Middle frontal gyrus (tissue), 1 donor: ENCODE measurements at regions not wholly inside any gene's neighbourhood (a gene's known extent, or its start where the extent isn't known, plus 50 kb on each side); places are given as distances from the start of the nearest gene placed in this dataset.

ENCODE experiments used
- DNase-seq: peaks from one replicate; pipeline ENCODE4 v3.0.0-alpha.2; 2015; ENCODE audit warnings: low spot score; ENCODE audit errors: extremely low spot score

DNA sequence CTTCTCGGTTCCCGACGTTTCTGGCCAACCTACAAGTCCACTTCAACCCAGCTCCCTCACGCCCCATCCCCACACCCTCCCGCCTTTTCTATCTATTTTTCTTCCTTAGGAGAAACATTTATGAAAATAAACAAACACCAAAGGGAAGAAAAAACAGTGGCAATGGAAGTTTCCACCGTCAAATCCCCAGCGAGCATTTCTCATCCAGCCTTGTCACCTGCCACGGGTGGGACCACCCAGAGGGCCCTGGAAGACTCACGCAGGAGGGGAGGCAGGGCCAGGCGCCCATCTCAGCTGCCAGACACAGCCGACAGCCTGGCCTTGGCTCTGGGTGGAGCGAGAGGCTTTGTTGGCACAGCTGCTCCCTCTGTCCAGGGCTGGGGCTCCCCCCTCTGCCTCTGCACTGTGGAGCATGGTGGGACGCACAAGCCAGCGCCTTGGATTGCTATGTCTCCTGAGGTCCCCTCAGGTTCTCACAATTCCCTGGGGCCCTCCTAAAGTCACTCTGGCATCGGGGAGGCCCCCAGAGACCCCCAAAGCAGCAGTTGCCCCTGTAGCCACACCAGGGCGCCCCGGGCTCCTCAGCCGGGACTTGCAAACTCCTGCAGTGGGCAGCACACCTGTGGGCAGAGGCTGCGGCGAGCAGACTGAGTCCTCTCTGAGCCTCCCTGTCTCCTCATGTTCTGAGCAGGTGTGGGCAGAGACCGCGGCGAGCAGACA lies 395.7 kb upstream of the SALL3 start:
- DNase-seq = no peak

DNA sequence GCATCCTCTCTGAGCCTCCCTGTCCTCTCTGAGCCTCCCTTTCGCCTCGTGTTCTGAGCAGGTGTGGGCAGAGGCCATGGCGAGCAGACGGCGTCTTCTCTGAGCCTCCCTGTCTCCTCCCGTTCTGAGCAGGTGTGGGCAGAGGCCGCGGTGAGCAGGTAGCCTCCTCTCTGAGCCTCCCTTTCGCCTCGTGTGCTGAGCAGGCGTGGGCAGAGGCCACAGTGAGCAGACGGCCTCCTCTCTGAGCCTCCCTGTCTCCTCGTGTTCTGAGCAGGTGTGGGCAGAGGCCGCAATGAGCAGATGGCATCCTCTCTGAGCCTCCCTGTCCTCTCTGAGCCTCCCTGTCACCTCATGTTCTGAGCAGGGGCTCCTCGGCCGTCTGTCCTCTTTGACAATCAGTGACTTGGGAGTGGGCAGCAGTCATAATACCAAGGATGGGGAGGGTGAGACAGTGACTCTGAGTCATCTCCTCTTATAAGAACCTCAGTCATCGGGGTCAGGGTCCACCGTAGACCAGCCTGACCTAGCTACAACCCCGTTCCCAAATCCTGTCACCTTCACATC lies 395.1 kb upstream of the SALL3 start:
- no peak for DNase-seq

DNA sequence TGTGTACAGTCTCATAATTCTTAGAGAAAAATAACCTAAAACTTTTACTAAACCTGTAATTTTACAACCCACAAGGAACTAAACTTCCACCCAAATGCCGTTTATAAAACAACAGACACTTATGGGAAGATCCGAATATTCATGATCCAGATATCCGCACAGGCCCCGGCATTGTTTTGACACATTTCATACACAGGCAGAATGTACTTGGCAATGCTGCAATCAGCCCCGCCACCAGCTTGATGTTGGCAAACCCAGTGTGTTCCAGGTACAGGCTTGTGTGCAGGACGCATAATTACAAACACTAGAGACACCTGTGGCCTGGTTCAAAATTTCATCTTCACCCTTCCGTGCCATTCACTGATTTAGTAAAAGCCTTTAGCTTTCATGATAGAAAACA lies 393.0 kb upstream of the SALL3 start:
- no peak for DNase-seq

DNA sequence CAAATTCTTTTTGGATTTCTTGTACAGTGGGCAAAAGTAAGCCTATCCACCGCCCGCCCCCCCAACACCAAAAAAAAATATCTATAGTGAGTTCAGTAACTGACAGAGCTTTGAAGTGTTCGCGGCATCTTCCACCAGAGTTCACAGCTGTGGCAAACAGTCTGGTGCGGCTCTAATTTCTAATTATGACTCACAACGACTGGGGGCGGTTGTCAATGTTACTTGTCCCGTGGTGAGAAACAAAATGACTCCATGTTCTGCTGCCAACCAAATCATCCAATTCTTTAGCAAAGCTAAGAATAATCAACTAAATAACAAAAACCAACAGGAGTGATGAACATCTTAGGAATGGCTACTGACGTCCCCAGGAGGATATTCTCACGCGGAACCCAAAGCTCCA lies 392.5 kb upstream of the SALL3 start:
- no peak for DNase-seq

DNA sequence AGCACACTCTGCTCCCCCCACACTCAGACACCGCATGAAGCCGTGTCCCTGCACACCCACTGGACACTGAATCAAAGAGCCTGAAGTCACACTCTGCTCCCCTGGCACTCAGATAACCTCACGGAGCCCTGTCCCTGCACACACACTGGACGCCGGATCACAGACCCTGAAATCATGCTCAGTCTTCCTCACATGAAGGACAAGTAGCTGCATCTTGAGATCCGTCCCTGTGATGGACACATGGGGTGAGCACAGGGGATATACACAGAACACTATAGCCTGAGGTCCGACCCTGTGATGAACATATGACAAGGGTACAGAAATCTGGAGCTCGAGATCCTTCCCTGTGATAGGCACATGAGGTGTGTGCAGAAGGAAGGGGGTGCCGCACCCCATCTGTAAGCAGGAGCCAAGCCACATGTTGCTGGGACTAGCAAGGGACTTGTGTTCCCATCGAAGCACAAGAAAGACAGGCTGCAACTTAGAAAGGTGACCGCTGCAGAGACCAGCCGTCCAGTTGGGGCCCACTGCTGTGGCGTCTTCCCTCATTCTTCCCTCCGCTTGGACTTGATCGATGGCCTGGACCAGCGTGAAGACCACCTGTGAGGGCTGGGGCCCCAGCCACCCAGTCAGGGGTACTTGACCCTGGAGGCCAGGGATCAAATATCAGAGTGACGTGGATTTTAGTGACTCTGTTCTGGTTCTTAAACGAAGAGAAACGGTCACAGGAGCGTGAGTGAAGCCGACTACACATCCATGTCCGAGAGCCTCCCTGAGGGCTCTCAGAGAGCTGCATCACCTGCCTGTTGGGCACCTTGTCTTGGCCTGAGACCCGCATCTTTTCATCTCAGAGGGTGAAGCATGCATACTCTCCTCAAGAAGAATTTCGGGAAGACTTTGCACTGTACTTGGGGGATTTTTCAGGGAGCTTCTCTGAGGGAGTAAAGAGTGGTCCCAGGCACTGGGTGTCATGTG lies 391.7 kb upstream of the SALL3 start:
- DNase-seq = no peak

DNA sequence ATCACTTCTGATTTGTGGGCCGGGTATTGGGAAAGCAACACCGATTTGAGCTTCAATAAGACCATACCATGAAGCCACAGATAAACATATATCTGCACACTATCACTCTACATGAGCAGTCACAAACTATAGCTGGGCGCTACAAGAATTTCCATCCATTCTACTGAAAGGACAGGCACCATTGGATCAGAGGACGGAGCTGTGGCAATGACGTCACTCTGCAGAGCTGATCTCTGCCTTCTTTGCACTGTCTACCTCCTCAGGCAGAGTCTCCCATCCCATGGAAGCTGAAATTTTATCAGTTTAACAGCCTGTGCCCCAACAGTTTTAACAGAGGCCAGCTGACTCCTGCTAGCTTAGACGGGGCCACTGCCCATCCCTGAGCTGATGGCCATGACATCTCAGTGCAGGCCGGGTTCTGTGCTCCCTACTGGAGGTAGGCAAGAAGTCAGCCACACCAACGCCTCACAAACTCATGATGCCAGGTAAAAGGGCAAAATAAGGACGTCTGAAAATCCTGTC lies 389.6 kb upstream of the SALL3 start:
- no peak for DNase-seq

DNA sequence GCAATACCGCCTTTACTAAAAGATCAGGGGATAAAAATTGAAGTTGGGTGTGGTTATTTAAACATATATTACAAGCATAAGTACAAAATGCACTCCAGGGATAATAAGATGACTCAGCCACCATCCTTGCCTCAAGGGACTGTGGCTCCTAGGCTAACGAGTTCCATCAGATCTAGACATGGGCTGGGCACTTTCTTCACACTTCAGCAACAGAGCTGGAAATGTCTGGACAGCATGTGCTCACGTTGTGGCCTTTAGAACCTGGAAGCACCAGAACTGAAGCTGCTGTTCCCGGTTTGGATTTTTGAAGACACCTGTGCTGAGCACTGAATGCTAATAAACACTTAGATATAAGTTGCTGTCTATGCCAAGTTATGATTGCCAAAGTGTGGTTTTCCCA lies 384.2 kb upstream of the SALL3 start:
- DNase-seq = no peak

DNA sequence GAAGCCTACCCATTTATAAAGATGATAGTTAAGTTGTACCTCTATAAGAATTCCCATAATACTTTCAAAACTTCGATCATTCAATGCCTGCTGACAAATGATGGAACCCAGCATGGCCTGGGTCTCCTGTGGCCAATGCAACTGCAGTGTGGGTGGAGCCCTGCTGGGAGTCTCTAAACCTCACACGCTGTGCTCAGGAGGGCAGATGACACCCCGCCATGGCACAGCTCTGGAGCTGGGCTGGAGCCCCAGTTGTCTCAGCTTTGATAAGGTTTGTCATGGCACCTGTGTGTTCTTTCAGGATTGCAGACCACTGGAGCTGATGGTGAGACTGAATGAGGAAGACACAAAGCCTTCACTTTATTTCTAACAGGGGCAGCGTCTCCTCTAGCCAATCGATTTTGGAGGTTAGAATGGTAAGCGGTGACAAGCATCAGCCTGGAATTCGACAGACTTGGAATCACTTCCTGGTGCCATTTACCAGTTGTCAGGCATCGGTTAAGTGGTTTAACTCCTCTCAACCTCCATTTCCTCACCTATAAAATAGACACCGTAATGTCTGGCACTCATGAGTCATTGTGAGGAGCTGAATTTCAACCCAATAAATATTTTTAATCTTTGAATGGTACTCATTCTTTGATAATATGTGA lies 383.6 kb upstream of the SALL3 start:
- DNase-seq = no peak

DNA sequence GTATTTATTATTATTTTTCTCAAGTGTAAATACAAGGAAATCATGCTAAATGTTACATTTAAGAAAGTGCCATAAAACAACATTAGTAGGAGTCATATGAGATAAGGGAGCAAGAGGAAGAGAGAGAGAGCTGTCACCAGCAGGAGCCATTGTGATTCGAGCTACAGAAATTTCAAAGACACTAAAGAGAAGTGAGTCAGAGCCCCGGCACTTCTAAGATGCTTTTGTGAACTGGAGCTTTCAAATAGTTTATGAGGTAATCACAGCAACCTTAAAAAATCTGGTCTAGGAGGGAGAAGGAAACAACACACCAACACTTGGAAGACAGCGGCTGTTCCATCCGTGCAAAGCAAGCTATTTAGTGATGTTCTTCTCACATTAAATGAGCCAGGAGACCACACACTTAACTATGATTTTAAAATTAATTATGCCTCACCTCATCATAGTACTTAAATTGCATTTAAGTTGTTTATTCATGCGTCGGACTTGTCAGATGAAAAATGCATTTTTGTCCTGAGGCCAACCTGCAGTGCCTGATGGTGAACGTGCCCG lies 382.7 kb upstream of the SALL3 start:
- DNase-seq = no peak

DNA sequence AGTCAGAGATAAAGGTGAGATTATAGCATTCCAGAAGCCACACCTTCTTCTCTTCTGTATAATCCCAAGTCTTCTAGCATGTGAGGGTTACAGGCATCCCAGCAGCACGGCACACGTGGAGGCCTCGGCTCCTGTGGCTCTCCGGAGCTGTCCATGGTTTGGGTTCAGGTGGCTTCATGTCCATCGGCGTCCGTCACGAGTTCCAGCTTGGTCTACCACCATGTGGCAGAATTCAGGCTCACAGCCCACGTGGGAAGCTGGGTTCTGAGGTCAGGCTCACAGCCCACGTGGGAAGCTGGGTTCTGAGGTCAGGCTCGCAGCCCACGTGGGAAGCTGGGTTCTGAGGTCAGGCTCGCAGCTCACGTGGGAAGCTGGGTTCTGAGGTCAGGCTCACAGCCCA lies 378.3 kb upstream of the SALL3 start:
- no peak for DNase-seq

DNA sequence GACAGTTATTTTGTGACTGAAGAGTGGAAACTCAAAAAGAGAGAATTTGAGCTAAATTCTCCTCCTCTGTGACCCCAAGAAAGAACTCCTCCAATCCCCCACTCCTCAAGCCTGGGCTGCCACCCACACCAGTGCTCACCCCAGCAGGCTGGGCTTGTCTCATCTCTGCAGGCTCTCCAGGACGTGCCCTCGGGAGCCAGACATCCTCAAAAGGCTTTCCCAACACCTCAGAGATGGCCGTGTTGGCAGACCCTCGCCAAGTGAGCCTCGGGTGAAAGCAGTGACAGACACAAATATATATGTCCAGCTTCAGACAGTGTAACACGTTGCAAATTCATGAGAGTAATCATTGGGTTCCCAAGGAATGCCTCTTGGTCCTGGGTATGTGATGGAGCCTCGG lies 377.7 kb upstream of the SALL3 start:
- no peak for DNase-seq

DNA sequence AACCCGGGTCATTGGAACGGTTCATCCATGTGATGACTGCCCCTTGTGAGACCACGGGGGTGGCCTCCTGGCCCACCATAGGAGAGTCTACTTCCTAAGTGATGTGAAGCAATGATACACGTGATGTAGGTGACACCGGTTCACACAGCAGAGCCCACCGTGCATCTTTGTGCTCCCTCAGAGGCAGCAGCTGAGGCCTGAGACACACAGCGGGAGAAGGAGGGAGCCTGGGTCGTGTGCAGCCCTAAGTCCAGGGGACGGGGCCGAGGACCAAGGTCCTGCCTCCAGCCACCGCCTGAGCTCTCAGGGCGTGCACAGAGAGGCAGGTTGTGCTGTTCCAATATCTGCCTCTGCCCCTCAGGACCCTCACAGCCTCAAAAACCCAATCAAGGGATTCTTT lies 377.2 kb upstream of the SALL3 start:
- no peak for DNase-seq

DNA sequence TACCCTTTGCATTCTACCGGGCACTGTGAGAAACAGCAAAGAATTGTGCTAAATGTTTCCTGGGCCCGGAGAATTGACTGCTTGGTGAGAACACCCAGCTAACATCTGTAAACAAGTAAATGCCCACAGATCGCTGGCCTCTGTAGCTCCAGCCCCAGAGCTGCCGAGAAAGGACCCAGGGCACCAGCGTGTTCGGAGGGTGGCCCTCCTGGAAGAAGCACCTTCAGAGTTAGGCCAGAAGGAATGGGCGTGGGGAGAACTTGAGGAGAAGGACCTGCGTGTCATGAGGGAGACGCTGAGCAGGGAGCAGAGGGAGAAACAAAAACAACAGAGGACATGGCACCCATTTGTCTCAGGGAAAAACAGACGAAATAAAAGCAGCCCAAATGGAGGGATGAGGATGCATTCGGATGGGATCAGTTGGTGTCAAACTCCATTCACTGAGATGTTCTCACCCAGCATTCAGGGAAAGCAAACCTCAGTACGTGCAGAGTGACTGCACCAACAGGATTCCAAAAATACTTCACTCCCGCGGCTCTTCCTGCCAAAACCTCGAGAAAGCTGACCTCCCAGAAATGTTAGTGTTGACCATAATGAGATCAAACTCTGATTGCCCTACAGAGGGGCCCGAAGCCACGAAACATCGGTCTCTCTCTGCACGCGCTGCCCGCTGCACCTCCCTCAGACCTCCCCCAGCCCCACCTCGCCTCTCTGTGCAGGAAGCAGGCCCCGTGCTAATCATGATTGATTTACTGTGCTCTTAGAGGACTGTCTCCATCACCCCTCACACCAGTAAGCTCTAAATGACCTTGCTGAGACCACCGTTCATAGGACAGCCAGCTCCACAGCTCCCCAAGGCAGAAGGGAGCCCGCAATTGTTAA lies 376.3 kb upstream of the SALL3 start:
- no peak for DNase-seq

DNA sequence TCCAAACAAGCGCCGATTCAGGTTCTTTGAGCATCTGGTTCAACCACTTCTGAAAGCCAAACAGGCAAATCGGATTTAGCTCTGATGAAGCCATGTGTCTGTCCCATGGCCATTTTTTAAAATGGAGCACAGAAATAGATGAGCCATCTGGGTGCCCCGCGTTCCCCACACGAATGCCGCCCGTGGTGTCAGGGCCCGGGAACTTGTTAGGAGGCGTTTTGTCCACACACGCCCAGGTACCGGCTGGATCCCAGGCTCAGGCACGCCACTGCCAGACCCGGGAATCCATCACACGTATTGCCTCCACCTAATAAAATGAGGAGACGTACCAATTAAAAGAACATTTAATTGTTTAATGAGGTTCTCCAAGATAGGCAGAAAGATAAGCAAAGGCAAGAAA lies 374.4 kb upstream of the SALL3 start:
- DNase-seq = no peak

DNA sequence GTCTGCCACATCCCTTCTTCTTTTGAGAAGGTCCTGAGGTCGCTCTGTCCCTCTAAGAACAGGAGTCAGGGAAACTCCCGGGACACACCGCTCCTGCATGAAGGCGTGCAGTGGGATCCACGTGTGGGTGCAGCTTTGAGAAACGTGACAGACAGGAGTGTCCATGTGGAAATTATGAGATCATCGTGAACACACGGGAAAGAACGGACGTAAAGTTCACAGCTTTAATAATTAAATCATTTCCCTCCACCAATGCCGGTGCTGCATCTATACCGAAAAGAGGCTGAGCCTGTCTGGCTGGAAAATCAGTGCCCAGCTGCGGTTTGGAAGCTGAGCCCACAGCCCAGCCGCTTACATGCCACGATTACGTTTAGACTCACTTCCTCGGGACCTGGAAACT lies 372.4 kb upstream of the SALL3 start:
- DNase-seq = no peak

DNA sequence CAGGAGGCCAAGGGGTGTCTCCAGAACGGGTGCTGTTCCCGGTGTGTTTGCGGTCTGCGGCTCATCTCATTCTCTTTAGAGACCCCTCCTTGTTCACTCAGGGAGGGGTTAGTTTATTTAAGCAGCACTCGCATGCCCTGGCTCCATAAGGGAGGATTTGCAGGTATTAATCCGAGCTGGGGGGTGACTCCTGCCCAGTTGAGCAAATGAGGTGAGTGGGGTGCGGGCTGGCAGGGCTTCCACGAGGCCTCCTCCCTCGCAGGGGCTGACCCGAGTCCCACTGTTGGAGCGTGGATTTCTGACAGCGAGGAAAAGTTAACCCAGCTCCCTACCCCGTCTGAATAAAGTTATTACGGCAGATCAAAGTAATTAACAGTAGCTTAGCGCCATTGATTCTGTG lies 371.8 kb upstream of the SALL3 start:
- DNase-seq = no peak

DNA sequence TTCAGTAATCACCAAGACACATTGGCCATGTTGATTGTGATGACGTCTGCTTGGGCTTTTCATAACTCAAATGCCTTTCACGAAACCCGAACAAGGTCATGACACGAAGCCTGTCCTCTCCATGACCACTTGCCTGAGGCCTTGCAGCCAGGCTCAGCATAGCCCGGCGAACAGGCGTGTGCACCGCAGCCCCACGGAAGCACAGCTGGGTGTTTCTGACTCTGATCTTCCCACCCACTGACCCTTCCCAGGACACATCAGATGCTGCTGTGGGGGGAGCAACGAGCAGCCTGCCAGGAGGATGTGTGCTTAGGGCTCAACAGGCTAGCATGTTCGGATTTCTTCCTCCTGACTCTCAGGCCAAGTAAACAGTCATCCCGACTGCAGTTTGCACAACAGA lies 369.4 kb upstream of the SALL3 start:
- DNase-seq = no peak

DNA sequence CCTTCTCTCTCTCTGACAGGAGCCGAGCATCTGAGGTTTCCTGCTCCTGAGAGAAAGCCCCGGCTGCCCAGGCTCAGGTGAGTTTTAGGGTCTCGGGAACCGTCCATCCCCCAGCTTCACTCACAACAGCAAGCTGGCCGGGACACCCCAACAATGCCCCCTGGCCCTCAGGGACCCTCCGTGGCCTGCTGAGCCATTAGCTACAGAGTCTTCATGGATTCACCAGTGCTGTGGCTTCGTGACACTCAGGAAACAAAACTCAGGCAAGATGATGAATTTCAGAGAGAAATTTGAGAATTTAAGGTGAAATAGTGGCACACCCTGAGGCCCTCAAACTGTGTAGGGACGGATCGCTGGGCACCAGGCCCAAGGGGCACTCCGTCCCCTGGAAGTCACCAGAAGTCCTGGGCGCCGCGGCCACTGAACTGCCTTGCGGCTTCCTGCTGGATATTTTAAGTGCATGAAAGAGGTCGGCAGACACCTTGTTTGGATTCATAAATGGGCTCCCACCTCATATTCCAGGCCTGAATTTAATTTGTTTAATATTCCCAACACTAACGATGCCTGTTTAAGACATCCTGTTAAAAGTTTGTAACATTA lies 368.3 kb upstream of the SALL3 start:
- DNase-seq = no peak

DNA sequence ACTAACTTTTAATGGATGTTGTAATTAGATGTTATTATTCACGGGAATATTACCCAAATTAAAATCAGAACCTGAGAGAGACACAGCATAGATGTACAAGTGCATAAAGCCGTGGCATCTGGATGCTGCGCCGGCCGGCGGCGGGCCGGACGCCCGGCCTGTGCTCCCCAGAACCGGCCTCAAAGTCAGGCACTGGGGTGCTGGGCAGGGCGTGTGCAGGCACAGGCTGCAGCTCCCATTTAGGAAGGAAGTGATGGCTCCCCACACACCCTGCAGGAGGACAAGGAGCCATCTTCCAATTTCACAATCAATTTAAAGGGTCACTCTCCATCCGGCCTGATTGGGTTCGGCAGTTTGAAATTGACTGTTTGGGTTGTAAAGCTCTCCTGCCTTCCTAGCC lies 367.7 kb upstream of the SALL3 start:
- DNase-seq = no peak

DNA sequence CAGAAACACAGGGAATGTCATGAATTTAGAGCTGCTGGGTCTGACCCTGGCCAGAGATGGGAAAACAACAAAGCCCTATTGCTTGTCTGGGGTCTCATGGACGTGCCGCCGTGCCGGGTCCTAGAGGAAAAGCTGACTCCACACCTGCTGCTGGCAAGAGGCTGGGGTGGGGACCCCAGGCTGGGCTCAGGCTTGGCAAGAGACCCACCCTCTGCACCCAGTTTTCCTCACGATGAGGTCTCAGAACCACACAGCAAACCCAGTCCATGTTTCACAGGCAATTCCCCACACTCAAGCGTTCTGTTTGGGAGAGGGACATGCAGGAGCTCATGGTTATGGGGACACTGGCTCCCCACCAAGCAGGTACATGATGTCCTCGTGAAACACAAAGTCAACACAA lies 367.3 kb upstream of the SALL3 start:
- no peak for DNase-seq
